Epidermal melanocyte (primary cell): ENCODE measurements at regions not wholly inside any gene's neighbourhood (a gene's known extent, or its start where the extent isn't known, plus 50 kb on each side); places are given as distances from the start of the nearest gene placed in this dataset.

ENCODE experiments used
- DNase-seq: peaks from one replicate; pipeline ENCODE4 v3.0.0; 2011; ENCODE audit warnings: low spot score; ENCODE audit not compliant: insufficient read length

DNA sequence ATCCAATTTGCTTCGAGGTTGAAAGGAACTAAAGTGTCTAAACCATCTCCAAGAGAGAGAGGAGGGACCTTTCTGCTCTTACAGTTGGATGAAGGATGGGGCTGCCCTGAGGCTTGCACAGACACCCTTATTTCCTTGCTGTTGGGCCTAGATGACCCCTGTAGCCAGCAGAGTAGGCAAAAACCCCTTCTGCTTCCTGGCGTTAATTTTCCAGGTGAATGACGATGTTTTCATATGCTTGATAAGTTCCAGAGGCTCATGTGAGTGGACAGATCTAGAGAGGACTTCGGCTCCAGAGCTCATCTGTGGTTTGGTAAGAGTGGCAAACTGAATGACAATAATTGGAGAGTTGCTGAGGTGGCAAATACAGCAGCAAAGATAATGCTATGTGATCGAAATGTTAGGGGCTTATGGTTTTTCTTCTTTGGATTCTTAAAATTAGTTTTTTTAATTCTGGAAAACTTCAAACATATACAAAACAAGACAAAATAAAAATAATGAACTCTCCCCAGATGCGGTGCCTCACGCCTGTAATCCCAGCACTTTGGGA, 98.6 kb upstream of the MAP4K3 start:
- DNase-seq, result no peak

DNA sequence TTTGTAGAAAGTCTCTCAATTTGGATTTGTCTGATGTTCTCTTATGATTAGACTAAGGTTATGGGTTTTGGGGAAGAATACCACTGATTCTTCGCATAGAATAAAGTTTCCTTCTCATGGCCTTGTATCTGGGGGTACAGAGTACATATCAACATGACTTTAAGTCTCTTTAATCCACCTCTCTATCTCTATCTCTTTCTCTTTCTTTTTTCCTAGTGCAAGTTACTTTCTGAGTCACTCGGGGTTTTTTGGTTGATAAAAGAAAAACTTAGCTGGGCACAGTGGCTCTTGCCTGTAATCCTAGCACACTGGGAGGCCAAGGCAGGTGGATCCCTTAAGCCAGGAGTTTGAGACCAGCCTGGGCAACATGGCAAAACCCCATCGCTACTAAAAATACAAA, 100.1 kb upstream of the MAP4K3 start:
- DNase-seq, result no peak

DNA sequence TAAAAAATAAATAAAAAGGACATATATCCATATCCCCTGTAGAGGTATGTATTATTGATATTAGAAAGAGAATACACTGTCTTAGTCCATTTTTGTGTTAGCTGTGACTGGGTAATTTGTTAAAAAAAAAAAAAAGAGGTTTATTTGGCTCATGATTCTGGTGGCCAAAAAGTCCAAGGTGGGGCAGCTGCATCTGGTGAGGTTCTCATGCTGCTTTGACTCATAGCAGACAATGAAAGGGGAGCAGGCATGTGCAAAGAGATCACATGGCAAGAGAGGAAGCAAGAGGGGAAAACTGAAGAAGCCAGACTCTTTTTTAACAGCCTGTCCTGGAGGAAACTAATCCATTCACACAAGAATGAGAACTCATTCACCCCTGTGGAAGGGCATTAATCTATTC, 101.6 kb upstream of the MAP4K3 start:
- no peak for DNase-seq

DNA sequence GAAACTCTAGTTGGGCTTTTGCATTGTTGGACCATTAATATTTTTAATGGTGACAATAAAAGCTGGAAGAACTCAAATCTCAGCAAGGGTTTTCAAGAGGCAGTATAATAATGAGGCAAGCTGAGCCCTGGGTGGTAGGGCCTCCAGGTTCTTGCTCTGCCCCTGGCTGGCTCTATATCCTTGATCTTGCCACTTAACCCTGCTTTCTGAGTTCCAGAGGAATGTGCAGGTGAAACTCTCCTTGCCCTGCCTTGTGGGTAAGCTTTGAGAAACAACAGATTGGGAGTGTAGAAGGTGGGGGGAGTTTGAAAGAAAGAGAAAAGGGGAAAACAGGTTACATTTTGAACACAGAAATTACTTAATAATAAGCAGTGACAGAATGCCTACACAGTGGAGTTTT, 103.3 kb upstream of the MAP4K3 start:
- no peak for DNase-seq

DNA sequence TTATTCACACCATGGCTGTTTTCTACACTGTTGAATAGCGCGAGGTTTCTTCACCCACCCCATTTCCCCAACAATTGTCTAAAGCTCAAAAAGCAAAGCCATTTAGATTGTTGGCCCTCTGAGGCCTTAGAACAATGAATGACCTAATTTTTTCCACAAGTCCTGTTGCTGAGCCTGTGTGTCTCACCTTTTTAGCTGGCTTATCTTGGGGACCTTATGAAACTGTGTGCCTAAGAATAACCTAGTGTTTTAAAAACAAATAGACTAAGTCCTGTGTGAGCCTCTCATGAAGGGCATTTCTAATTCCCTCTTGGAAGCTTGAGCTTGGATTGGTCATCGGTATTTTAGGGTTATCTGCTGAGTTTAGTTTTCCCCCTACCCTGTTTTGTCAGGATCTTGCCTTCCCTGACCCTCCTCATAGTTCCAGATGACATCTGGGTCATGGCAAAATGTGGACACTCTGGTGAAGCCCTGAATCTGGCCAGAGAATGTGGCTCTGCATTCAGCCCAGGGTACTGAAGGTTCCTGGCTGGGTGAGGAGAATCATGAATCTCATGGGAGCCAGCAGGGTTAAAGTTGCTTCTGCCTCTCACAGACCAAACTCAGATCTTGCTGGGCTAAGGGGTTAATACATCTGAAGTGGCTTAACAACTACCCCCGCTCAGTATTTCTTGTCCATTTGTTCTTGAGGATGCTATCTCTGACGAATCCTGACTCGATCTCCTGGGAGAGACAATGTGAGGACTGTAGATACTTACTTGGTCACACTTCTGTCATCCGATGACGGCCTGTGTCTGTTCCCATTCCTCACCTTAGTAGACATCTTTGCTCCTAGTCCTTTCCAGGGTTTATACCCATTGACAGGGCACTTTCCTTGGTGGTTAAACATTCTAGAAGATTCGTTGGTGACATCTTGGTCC, 104.2 kb upstream of the MAP4K3 start:
- no peak for DNase-seq

DNA sequence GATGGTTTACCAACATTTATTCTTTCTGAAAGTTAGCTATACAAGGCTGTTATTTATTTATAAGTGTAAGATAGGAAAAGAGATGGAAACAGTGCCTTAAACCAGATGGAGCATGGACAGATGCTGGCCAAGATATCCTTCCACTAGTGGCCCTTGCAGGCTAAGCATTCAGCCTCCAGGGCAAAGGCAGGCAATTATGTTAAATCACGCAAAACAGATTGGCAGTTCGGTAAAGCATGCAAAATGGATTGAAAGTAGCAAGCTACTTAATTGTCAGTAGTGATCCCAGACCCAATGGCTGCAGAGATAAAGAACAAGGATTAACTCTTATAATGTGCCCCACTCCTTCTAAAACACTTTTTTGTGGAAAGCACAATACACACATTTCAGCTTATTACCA, 105.4 kb upstream of the MAP4K3 start:
- no peak for DNase-seq

DNA sequence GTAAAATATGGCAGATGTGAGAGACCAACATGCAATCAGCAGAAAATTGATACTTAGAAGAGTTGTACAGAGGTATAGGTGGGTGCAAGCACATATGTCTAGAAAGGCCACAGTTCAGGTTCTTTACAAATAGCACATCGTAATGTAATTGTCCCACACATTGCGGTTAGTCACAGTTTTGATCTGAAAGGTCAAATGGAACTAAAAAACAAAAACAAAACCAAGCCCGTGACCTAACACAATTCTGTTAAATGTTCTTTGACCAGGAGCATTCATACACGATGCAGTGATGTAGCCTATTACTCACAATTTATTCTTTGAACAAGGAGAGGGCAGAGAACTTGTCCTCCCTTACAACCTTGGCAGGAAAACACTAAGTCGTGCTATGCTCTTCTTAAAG, 108.9 kb upstream of the MAP4K3 start:
- no peak for DNase-seq

DNA sequence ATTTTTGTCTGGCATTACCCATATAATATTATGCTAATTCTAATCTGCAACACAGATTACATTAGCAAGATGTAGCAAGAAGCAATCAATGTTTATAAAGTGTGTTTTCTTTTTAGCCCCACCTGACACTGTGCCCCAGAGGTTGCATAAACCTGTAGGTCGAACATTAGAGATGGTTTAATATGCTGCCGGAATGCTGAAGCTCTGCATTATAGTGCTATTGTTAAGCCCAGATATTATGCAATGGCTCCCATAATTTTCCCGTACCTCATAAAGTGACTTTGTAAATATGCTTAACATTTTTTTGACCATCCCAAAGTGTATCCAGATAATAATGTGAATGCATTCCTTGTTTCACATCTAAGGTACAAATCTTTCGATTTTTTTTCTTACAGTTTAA, 109.3 kb upstream of the MAP4K3 start:
- no peak for DNase-seq

DNA sequence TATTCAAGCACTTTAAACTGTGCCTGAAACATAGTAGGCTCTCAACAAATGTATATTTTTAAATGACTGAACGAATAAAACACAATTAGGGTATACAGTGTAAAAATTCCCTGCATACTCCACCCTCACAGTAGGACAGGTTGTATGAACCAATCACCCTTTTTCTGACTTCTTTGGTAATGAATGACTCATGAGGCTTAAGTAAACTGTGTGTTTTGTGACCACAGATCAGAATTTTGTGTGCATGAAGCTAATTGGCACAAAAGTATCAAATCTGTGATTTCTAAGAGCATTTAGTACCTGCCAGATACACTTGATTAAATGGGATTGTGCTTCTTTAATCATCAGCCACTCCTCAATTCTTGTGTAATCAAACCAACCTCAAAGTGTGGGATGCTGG, 109.9 kb upstream of the MAP4K3 start:
- no peak for DNase-seq

DNA sequence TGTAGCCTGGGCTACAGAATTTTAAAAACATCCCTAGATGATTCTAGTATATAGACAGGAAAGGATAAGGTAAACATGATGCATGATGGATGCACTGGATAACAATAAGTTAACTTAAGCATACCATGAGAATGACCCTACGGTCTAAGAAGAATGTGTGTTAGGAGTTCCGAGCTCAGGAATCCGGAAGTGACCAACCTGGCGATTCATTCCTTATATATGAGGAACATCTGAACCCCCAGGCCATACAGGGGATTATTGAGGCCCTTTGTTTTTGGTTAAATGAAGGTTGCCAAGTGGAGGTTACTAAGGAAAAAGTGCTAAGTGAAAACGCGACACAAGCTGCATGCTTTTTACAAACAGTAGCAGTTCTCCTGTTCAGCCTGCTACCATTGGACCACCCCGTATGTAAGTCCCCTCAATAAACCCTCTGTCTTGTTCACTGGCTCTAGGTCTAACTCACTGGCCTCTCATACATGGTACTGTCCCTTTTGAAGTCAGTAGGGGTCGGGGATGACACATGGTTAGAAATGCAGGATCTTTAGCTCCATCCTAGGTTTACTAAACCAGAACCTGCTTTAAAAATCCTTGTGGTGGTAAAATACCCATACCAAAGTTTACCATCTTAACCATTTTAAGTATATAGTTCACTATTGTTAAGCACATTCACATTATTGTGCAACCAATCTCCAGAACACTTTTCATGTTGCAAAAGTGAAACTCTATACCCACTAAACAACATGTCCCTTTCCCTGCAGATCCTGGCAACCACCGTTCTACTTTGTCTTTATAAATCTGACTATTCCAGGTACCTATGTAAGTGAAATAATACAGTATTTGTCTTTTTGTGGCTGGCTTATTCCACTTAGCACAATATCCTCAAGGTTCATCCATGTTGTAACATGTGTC, 111.0 kb upstream of the MAP4K3 start:
- DNase-seq, result no peak

DNA sequence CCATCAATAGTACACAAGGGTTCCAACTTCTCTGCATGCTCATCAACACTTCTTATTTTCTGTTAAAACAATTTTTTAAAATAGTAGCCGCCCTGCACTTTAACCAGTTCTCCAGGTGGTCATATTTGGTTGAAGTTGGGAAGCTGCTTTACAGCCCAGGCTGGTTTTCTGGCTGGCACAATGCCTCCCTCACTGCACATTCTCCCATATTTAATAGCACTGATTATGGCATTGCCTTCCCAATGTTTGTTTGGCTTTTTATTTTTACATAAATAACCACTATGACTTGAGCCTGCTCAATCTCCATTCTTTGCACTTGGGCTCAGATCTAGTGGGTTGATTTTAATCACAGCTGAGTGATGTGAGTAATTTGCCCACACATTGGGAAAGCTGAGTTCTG, 111.9 kb upstream of the MAP4K3 start:
- no peak for DNase-seq

DNA sequence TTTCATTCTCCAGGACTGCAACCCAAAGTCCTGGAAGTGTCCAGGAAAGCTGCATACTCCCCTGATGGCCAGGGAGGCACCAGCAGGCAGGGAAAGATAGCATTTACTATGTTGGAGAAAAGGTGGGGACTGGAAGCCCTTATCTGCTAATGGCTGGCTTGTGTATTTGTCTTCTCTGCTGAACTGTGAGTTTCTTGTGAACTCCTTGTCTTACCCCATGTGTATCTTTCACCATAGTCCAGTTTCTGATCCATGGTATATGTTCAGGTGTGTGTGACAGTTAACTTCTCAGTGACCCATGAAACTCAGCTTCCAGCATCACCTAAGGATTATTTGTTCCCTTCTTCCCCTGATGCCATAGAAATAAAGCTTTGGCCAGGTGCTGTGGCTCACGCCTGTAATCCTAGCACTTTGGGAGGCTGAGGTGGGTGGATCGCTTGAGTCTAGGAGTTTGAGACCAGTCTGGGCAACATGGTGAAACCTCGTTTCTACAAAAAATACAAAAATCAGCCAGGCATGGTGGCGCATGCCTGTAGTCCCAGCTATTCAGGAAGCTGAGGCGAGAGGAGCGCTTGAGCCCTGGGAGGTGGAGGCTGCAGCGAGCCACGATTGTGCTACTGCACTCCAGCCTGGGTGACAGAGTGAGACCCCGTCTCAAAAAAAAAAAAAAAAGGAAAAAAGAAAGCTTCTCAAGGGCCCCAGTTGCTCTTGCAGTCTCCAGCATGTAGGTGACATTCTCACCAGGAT, 112.8 kb upstream of the MAP4K3 start:
- no peak for DNase-seq

DNA sequence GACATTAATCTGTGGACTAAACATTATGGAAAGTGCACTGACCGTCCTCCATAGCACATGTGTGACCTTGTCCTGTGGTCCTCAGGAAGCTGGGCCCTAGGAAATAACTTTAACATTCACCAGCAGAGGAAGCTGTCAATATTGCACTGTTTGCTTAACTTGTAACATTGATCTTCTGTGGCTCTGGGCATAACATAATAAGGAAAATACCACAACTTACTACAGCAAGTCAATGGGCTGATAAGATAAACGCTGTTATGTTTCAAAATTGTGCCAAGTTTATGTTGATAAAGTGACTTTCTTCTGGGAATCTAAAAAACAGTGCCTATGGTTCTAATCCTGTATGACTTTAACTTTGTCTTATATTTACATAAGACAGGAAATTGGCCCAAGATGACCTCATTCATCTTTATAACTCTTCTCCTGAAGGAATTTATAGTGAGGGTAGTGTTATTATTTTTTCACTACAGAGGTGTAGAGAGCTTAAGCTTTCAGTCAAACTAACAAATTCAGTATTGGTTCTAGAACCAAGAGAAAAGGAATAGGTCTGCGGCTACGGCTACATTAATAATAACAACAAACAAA, 113.7 kb upstream of the MAP4K3 start:
- DNase-seq, result no peak

DNA sequence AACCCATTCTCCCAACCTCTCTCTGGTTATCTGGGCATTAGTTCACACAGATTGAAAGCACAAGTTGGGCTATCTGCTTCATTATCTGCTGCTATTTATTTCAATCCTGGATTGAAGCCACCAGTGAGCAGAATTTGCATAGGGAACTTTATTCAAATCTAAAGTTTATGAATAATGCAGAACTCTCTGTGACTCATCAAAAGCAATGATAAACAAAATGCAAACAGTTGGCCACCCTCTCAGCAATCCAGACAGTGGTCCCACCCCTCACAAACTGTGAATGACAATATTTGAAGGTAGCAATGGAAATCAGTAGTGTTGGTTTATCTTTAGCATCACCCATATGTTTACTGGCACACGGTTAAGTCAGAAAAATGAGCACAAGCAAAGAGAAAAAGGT, 106.8 kb upstream of the TMEM178A start:
- no peak for DNase-seq

DNA sequence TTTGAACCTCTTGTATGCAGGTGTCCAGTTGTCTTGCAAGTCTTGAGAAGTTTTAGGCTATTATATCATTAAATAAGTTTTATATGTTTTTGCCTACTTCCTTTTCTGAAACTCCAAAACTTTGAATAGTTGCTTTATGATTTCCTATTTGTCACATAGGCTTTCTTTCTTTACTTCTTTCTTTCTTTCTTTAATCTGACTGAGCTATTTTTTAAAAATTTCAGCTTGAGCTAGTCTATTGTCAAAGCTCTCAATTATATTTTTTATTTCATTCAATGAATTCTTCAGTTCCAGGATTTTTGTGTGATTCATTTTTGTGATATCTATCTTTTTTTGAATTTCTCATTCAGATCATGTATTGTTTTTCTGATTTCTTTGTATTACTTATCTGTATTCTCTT, 102.1 kb upstream of the TMEM178A start:
- no peak for DNase-seq

DNA sequence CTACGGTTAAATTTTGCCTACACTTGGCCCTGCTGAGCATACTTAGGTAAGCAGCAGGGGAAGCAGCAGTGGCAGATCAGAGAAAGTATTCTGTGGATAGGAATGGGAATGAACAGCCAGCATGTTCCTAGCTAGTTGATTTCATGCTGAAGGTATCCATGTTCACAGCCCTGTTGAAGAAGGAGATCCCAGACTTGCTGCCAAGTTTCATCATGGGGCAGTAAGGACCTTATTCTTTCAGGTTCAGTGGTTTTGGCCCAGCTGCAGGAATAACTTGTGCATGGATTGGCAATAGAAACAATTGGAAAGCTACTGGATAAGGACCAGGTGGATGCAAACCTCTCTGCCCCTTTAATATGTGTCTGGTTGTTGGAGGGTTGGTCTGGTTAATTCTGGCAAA, 98.2 kb upstream of the TMEM178A start:
- no peak for DNase-seq

DNA sequence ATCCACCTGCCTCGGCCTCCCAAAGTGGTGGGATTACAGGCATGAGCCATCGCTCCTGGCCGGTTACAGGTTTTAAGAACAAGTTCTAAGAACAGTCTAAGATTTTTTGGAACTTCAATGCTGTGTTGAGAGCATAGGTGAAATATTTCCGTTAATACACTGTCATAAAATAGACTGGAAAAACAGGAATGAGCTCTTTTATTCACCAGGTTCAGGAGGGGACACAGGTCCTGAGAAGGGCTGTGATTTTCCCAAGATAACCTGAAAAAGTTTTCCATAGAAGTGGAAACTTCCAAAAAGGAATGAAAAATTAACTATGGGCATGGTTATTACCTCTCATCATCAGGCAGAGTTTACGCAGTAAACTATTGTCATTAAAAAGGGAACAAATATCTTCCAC, 97.6 kb upstream of the TMEM178A start:
- DNase-seq, result no peak

DNA sequence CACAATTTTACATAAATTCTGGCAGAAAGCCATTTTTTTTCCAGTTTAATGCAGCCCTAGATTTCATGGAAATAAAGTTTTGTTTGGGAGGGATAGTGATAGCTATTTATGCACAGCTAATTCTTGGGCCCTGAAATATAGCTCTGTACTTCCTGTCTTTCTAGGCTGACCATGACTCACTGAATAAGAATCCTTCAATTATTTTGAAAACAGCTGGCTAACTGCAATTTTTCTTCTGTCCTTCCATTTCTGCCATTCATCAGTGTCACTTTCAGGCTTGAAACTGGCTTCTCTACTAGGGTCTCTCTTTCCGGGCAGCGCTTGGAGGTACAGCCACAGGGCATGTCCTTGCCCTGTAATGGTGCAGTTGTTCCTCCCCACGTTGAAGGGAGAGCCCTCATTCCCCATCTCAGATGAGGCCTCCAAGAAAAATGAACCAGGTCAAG, 97.1 kb upstream of the TMEM178A start:
- peak; percentile 70 for DNase-seq

DNA sequence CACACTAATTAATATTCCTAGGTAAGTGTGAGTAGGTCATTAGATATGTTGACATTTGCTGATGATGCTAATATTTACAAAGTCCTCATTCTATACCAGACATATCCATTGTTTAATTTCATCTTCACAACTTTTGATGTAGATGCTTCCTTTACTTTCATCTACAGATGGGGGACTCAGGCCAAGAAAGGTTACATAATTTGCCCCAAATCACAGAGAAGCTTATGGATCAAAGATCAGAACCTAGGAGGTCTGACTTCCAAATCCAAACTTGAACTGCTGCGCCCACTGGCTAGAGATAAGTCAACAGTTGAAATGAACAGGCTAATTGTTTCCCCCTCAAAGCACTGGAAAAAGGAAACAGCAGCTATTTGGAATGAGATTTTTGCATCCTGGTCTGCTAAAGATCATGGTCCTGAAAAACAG, 95.6 kb upstream of the TMEM178A start:
- no peak for DNase-seq

DNA sequence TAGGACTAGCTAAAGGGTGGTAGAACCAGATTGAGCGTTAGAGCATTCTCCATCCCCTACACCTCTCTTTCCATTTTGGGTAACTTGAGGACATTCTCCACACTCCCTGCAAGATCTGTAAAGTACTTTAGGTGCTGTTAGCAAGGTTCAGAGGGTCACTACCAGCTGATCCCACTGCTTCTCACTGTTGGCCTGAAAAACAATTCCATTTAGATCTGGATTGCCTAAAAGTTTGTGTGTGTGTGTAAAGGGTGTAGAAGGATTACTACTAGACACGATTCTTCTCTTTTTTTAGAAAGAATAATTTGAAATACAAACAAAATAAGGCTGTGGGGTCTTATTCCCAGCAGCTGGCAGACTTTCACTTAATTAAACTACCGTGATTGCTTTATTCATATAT, 95.1 kb upstream of the TMEM178A start:
- DNase-seq, result no peak
